Uterus (tissue), 3 donors: ENCODE measurements at regions not wholly inside any gene's neighbourhood (a gene's known extent, or its start where the extent isn't known, plus 50 kb on each side); places are given as distances from the start of the nearest gene placed in this dataset.

Experiments used
- DNase-seq, 2 donors: peaks; one replicate each; pipeline ENCODE4 v3.0.0-alpha.2; 2019 to 2020
- H3K27ac ChIP-seq, 2 donors: fragments of 200-600 bp; sonication (generic); 1 replicate in 1 of 2; 2 replicates in 1 of 2; pipeline ENCODE4 v1.5.1; 2016 to 2018
- H3K27me3 ChIP-seq, 2 donors: fragments of 200-600 bp; sonication (generic); one replicate each; pipeline ENCODE4 v1.5.1; 2018 to 2019; ENCODE audit warnings: control low read depth in 1 of 2
- H3K36me3 ChIP-seq, 2 donors: fragments of 200-600 bp; sonication (generic); one replicate each; pipeline ENCODE4 v1.5.1; 2019; ENCODE audit warnings: control low read depth in 1 of 2
- H3K4me1 ChIP-seq, 2 donors: fragments of 200-600 bp; sonication (generic); one replicate each; pipeline ENCODE4 v1.5.1; 2018 to 2019; ENCODE audit warnings: control low read depth in 1 of 2
- H3K4me3 ChIP-seq, 2 donors: fragments of 200-600 bp; sonication (generic); 1 replicate in 1 of 2; 2 replicates in 1 of 2; pipeline ENCODE4 v1.5.1; 2018 to 2019; ENCODE audit warnings: mild to moderate bottlenecking in 1 of 2
- H3K9me3 ChIP-seq, 2 donors: fragments of 200-600 bp; sonication (generic); one replicate each; pipeline ENCODE4 v1.5.1; 2019; ENCODE audit warnings: control low read depth in 1 of 2
- CTCF ChIP-seq, 4 experiments: fragments of 200-600 bp in 2 of 4; fragments of 450-650 bp in 2 of 4; sonication (generic) in 2 of 4; IDR thresholded peaks; one replicate each; pipeline ENCODE4 v1.5.1; 2016 to 2019; ENCODE audit warnings: antibody characterized with exemption in 4 of 4, mild to moderate bottlenecking in 2 of 4, moderate library complexity in 1 of 4
- POLR2A ChIP-seq, 2 donors: fragments of 450-650 bp; IDR thresholded peaks; one replicate each; pipeline ENCODE4 v1.6.1; 2016; ENCODE audit warnings: antibody characterized with exemption in 2 of 2, mild to moderate bottlenecking in 1 of 2, moderate library complexity in 1 of 2
- intact Hi-C: fragments of 100-400 bp; cut with DNase I; formaldehyde crosslinking; loops from one replicate; pipeline ENCODE4 v1.15.1; 2023; ENCODE audit warnings: low total_unique reads
- donor health status: DM: yes; HTN: yes; CAD: no.

DNA sequence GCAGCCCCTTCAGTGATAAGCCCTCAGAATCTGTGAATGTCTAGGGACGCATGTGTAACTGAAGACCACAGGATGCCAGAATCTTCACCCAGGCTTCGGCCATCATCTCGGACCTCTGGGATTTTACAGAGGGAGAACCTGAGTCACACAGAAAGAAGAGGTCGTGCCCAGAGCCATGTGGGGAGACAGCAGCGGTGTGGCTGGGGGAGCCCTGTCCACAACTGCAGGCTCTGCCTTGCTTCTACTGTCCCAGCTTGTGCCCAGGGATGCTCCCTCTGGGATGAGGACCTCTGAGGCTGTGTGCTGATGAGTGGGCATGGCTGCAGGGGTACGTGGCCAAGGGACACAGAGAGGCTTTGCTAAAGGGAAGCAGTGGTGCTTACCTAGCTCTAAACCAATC lies 582.0 kb downstream of the TBC1D22A start:
- intact Hi-C loops, result no loop called here
- no peak overlapping the region for H3K27ac ChIP-seq

DNA sequence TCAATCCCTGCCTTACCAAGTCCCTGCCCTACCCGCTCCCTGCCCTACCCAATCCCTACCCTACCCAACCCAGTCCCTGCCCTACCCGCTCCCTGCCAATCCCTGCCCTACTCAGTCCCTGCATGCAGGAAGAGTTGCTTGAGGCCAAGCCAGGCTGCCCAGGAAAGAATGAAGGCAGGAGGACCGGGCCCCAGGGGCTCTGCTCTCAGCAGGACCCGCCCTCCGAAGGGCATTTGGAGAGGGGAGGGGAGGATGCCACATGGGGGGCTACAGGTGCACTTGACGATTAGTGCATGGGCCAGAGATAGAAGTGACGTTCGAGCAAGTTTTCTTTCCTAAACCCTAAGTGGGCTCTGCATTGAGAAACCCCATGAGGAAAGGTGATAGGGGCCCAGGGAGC lies 581.2 kb downstream of the TBC1D22A start:
- no peaks in the 10 kb centered on the region for H3K9me3 ChIP-seq
- no peak overlapping the region for H3K27ac ChIP-seq
- intact Hi-C loops, result no loop called here
- H3K27me3 ChIP-seq, result no peaks in the 10 kb centered on the region
- DNase-seq, result no peak
- no peaks in the 10 kb centered on the region for H3K36me3 ChIP-seq
- no peaks in the 10 kb centered on the region for H3K4me1 ChIP-seq
- H3K4me3 ChIP-seq, result no peak overlapping the region
- TF ChIP-seq CTCF (IDR thresholded peaks at IDR 0.05), result no peak
- no peak for TF ChIP-seq POLR2A (IDR thresholded peaks at IDR 0.05)

More for the DNA sequence above, 582.0 kb downstream of the TBC1D22A start:
- no peaks in the 10 kb centered on the region for H3K4me1 ChIP-seq
- DNase-seq, result no peak
- TF ChIP-seq CTCF (IDR thresholded peaks at IDR 0.05) (no peak), POLR2A (IDR thresholded peaks at IDR 0.05) (no peak)
- no peaks in the 10 kb centered on the region for H3K27me3 ChIP-seq
- no peaks in the 10 kb centered on the region for H3K36me3 ChIP-seq
- no peak overlapping the region for H3K4me3 ChIP-seq
- H3K9me3 ChIP-seq, result no peaks in the 10 kb centered on the region

DNA sequence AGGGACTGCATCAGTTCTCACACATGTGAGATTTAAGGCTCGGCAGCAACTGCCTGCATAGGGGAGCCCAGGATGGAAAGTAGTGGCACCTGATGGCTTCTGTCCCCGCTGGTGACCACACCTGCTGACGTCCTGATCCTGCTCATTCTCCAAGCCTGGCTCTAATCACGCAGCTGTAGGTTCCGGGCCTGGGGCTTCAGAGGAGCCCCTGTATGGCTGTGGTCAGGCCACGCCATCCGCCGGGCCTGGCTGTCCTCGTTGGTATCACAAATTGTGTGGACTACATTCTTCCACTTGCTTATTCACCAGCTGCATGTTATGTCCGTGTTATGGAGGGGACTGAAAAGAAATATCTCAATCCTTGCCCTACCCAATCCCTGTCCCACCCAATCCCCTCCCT lies 580.0 kb downstream of the TBC1D22A start:
- Histone ChIP-seq H3K4me3 (no peak overlapping the region), H3K36me3 (no peaks in the 10 kb centered on the region), H3K27ac (no peak overlapping the region), H3K27me3 (no peaks in the 10 kb centered on the region), H3K9me3 (no peaks in the 10 kb centered on the region), H3K4me1 (no peaks in the 10 kb centered on the region)
- TF ChIP-seq CTCF (IDR thresholded peaks at IDR 0.05), result no peak
- intact Hi-C loops, result no loop called here
- no peak for DNase-seq

- intact Hi-C loops, result no loop called here
- no peak for DNase-seq
- no peaks in the 10 kb centered on the region for H3K36me3 ChIP-seq
- TF ChIP-seq POLR2A (IDR thresholded peaks at IDR 0.05) (no peak), CTCF (IDR thresholded peaks at IDR 0.05) (no peak)
- no peaks in the 10 kb centered on the region for H3K9me3 ChIP-seq
- no peak overlapping the region for H3K4me3 ChIP-seq
- H3K4me1 ChIP-seq, result no peaks in the 10 kb centered on the region
- H3K27me3 ChIP-seq, result no peaks in the 10 kb centered on the region
- no peak overlapping the region for H3K27ac ChIP-seq
Measured at GRCh38 chr22:47341464-47341863, 579.0 kb downstream of the TBC1D22A start.

GRCh38 chr22:47340851-47341436 lies 578.5 kb downstream of the TBC1D22A start:
- Histone ChIP-seq H3K27me3 (no peaks in the 10 kb centered on the region), H3K4me3 (no peak overlapping the region), H3K4me1 (no peaks in the 10 kb centered on the region), H3K9me3 (no peaks in the 10 kb centered on the region), H3K27ac (no peak overlapping the region), H3K36me3 (no peaks in the 10 kb centered on the region)
- no peak for DNase-seq
- TF ChIP-seq POLR2A (IDR thresholded peaks at IDR 0.05) (no peak), CTCF (IDR thresholded peaks at IDR 0.05) (no peak)
- intact Hi-C loops, result no loop called here
